T-helper 1 cell (primary cell): ENCODE measurements at regions not wholly inside any gene's neighbourhood (a gene's known extent, or its start where the extent isn't known, plus 50 kb on each side); places are given as distances from the start of the nearest gene placed in this dataset.

Experiments
- DNase-seq, 5 donors: peaks; one replicate each; pipeline ENCODE4 v3.0.0-alpha.2; 2012 to 2020

DNA sequence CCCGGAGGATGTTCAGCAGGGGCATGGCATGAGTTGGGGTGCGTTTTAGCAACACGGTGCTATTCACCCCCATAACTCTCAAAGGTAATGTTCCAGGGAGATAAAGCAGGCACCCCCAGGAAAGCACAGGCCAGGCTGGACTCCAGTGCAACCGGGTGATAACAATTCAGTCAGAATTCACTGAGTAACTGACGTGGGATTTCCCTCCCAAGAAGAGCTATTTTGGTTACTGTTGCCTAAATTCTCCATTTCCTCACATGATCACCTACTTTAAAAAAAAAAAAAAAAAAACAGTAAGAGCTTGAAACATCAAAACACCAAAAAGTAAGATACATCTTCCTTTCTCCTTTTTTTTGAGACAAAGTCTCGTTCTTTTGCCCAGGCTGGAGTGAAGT lies 137.6 kb upstream of the WWC1 start:
- DNase-seq = no peak

DNA sequence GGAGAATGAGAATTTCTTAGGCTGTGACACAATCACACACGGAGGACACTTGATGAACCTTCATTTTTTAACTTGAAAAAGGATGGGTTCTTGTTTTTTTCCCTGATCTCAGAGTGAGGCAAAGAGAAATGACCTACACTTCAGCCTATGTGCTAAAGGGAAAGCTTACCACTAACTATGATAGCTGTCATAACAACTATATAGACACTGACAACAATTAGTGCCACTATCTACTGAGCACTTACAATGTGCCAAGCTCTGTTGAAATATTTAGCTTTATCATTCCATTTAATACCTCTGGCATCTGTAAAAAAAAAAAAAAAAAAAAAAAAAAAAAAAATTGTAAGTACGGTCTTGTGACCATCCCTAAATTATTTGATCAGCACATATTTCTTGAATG lies 135.9 kb upstream of the WWC1 start:
- no peak for DNase-seq

DNA sequence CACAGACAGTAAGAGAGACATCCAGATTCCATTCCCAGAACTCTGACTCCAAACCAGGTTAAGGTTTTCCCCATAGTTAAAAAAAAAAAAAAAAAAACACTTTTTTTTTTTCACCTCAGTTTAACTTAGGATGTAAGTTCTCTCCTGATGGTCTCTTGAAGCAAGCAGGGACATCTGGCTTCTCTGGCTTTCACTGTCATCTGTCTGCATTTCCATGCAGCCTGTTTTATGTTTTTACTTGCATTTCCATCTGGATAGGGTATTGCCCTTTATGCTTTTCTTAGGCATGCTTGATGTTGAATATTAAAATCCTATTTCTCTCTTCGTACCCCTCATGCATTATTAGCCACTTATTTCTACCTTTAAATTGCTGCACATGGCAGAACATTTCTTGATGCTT lies 135.3 kb upstream of the WWC1 start:
- DNase-seq = no peak

- DNase-seq = no peak
Observed at GRCh38 chr5:168157141-168157540, 134.3 kb upstream of the WWC1 start.

- DNase-seq = no peak
Observed at GRCh38 chr5:168159425-168159824, 132.0 kb upstream of the WWC1 start.

GRCh38 chr5:168162464-168162863 lies 129.0 kb upstream of the WWC1 start:
- no peak for DNase-seq

DNA sequence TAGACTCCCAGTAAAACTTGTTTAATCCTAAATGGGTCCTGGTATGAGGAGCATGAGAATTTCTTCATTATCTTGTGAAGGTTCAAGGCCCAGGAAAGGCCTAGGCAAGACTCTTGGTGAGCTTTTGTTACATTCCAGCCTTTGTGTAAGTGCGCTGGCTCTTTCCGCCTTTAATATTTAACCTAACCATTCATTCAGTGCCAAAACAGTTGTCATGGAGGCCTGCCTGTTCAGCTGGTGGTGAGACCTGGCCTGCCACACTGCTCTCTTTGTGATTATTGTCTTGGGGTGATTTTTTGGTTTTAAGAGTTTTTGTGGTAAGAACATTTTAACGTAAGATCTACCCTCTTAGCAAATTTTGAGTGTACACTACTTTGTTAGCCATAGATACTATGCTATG lies 127.5 kb upstream of the WWC1 start:
- DNase-seq = no peak

- DNase-seq = no peak
Observed at GRCh38 chr5:168165221-168165914, 126.1 kb upstream of the WWC1 start.

DNA sequence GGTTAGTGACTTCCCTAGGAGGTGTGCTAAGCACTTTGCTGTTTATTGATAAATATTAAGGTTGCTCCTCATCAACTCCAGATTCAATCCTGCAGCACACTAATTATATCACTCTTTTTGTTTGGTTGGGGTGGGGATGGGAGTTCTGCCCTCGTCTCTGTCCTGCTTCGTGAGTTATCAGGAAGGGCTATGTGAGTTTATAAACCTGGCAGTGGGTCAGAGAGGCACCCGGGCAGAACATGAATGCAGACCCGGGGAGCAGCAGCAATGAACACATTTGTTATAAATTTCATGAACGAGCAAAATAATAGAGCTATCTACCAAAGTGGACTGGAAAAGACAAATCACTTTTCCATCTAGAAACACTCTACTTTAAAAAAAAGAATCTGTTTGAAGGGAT lies 125.5 kb upstream of the WWC1 start:
- no peak for DNase-seq

- no peak for DNase-seq
Observed at GRCh38 chr5:168167338-168167737, 124.1 kb upstream of the WWC1 start.

DNA sequence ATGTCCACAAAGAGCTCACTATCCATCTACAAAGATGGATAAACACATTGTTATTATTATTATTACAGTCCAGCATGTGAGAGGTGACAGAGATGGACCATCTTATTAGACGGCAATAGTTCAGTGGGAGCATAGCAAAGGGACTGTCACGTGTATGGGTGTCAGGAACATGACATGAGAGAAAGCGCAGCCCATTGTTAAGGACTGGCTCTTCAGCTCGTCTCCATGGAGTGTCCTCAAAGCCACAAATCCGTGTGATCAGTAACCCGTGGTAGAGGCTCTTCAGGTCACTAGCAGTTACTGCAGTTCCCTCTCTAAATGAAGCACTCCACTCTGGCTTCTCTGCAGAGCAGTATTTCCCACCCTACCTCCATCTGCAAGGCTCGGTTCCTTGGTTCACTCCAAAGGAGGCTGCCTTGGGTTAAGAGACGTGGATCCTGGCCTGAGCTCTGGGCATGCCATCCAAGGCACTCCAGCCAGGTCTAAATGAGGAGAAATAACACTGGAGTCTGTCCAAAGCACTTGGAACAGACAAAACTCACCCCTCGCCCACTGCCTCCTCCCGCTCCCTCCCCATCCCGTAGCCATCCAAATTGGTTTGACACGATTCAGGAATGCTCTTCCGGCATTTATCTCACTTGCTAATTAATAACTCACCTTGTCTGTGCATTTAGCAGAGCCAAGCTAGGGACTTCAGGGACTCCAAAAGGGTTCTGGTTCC lies 122.3 kb upstream of the WWC1 start:
- DNase-seq = no peak

- no peak for DNase-seq
Observed at GRCh38 chr5:168169791-168170190, 121.7 kb upstream of the WWC1 start.

GRCh38 chr5:168171901-168172759 lies 119.3 kb upstream of the WWC1 start:
- no peak for DNase-seq

DNA sequence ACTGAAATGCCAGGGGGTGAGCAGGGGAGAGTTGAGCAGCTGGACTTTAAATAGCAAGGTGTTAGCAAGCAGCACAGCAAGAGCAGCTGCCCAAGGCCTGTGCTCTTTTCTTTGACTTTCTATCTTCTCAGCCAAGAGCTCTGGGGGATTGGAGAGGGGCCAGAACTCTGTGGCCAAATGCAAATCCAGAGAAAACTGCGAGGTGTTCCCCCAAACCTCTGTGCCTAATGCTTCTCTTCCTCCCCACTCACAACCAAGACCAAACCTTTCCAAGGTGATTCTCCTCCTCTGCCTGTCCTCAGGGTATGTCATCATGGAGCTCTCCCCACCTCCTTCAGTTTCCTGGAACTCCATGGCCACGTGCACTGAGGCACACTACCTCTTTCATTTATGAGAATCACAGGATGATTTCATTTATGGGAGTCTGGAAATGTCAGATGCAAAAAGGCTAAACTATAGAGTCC lies 118.7 kb upstream of the WWC1 start:
- no peak for DNase-seq

DNA sequence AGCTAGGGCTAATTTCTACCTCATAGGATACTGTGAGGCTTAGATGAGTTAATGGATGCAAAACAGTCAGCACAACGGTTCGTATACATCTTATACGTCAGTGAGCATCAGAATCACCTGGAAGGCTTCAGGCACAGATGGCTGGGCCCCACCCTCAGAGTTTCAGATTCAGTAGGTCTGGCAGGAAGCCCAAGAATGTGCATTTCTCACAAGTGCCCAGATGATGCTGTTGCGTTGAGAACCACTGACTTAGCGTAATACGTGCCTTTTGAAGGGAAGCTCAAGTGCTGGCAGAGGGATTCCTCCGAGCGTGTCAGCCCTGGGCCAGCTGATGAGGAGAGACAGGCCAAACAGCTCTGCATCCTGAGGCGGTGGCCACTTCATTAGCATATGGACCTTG lies 117.1 kb upstream of the WWC1 start:
- DNase-seq = peak in 1 of 5 donors; percentile 7

DNA sequence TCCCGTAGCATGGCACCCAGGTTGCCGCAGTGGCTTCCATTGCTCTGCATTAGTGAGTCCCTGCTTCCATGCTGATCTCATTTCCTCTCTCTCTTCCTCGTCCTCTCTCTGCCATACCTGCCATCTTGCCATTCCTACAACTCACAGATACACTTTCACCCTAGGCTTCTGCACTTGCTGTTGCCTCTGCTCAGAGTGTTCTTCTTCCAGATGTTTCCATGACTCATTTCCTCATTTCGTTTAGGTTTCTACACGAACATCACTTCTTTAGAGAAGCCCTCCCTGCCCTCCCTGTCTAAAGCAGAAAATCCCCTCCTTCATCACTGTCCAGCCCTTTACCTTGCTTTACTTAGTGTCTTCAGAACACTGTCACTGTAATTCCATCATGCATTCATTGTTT lies 115.2 kb upstream of the WWC1 start:
- no peak for DNase-seq

- DNase-seq = no peak
Observed at GRCh38 chr5:168176941-168177340, 114.5 kb upstream of the WWC1 start.

- DNase-seq = no peak
Observed at GRCh38 chr5:168177831-168178450, 113.5 kb upstream of the WWC1 start.

DNA sequence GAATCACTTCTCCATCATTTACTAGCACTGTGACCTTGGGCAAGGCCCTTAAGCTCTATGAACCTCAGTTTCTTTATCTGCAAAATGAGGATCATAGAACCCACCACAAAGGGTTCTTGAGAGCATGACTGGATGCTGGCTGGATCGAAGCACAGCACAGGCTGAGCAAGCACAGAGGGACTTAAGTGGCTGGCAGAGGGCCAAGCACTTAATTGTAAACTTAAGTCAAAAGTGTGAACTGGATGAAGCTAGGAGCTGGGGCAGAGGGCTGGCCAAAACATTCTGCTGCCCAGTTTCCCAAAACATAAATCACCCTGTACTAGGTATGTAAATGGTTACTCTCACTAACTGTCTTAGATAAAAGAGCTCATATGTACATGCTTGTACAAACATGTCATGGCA lies 112.3 kb upstream of the WWC1 start:
- DNase-seq = no peak

DNA sequence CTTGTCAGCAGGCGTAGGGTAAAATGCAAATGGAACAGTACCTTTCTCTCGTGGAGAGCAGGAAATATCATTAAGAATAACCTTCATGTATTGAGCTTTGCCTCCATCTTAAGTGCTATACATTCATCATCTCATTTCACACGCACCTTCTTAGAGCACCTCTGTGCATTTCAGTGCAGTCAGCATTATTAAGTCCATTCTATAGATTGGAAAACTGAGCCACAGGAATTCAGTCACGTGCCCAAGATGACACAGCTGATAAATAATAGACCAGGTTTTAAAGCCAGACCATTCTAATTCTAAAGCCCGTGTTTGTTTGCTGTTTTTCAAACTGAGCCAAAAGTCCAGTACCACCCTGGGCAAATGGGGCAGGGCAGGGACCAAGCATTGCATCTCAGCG lies 109.2 kb upstream of the WWC1 start:
- DNase-seq = no peak

- no peak for DNase-seq
Observed at GRCh38 chr5:168184103-168184502, 107.3 kb upstream of the WWC1 start.

DNA sequence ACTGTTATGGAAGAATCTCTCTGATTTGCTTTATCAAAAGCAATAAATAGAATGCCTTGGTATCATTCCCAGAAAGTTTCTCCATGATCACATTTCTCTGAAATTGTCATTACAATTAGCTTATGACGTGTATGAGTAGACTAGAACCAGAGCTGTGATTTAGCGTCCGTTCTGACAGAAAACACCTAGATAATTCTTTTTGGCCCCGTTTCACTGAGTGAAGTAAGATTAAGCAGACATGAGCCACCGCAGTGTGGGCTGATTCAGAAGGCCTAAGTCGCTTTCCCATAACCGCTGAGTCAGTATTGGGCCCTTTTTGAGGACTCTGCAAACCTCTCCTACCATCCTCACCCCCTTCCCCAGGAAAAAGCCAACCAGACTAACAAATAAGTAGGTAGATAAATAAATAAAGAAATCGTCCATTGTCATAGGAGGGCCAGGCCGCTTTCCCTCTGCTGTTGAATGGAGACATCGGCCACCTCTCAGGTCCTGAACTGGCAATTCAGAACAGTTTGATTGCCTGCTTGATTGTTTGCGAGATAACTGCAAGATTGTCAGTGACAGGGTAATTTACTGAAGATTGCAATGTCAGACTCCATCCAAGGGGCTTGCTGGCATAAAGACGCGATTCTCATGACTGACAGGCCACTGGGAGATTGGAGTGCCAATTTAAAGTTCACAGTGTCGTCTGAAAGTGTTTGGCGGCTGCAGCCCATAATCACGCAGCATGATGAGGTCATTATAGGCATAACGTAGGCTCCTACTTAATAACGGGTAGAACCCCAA lies 105.0 kb upstream of the WWC1 start:
- no peak for DNase-seq
